ENCODE measurements at regions not wholly inside any gene's neighbourhood (a gene's known extent, or its start where the extent isn't known, plus 50 kb on each side); places are given as distances from the start of the nearest gene placed in this dataset.
"Not testable (repeated sequence)": the region's sequence is repeated elsewhere in the genome, so short reads cannot be mapped to it uniquely, and the experiment has no call there.

GRCh38 chr2:224114428-224114827 lies 75.3 kb upstream of the SERPINE2 start:
- intact Hi-C loops (cut with micrococcal nuclease) = no loop called here

DNA sequence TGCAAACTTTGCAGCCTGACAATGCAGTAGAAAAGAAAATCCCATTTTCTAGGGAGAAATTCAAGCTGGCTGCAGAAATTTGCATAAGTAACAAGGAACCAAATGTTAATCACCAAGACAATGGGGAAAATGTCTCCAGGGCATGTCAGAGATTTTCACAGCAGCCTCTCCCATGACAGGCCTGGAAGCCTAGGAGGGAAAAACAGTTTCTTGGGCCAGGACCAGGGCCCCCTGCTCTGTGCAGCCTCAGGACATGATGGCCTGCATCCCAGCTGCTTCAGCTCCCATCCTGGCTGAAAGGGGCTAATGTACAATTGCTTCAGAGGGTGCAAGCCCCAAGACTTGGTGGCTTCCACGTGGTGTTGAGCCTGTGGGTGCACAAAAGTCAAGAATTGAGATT lies 74.8 kb upstream of the SERPINE2 start:
- intact Hi-C loops (cut with micrococcal nuclease) = not testable (repeated sequence)

DNA sequence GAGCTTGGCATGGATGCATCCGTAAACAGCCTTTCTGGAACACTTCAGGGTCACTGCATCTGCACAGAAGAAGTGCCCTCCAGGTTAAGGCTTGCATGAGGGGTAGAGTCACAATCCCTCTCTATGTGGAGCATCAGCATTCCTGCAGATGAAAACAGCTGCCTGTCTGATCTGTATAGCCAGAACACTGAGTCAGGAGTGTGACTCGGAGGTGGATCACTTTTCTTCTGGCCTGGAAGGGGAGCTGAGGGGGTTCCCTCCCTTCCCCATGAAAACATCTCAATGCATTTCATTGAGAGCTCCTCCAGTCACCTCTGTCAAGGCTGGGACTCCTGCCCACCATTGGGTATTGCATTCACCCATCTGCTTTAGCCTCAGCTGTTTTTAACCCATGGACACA lies 72.5 kb upstream of the SERPINE2 start:
- intact Hi-C loops (cut with micrococcal nuclease) = no loop called here

GRCh38 chr2:224110811-224111210 lies 71.7 kb upstream of the SERPINE2 start:
- intact Hi-C loops (cut with micrococcal nuclease) = no loop called here

GRCh38 chr2:224109751-224110150 lies 70.7 kb upstream of the SERPINE2 start:
- intact Hi-C loops (cut with micrococcal nuclease) = no loop called here

DNA sequence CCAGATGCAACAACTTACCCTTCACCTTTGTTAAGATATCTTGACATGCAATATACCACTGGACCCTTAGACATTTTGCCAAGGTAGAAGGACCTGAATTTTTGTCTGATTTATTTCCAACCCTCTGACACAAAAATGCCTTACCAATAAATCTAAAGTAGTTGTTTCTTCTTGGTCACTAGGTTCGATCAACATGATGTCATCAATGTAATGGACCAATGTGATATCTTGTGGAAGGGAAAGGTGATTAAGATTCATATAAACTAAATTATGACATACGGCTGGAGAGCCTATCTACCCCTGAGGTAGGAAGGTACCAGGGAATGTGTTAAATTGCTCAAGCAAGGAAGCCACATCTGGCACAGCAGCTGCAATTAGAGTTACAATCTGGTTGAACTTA lies 67.7 kb upstream of the SERPINE2 start:
- intact Hi-C loops (cut with micrococcal nuclease) = no loop called here

DNA sequence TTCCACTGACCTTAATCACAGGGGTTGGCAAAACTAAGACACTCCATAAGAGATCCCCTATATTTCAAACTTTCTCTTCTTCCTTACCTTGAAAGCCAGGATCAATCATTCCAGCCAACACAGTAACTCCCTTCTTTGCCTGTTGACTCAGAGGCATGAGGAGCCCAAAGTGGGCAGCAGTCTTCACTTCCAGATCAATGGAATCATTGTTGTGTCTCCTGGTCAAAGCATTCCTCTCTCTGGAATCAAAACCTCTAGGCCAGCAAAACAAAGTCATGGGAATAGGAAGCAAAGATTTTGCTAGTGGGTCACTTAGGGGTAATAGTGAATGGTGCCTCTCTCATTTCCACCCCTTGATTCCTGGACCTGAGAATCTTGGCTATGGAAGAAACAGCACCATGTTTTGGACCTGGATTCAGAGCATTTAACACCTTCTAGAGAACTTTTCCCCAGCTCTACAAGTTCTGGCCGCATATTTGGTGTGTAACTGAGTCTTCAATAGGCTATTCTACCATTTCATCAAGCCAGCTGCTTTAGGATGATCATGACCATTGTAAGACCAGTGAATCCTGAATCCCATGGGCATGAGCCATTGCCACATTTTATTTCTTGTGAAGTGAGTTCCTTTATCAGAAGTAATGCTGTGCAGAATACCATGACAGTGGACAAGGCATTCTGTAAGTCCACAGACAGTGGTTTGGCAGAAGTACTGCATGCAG lies 65.7 kb upstream of the SERPINE2 start:
- intact Hi-C loops (cut with micrococcal nuclease) = no loop called here

DNA sequence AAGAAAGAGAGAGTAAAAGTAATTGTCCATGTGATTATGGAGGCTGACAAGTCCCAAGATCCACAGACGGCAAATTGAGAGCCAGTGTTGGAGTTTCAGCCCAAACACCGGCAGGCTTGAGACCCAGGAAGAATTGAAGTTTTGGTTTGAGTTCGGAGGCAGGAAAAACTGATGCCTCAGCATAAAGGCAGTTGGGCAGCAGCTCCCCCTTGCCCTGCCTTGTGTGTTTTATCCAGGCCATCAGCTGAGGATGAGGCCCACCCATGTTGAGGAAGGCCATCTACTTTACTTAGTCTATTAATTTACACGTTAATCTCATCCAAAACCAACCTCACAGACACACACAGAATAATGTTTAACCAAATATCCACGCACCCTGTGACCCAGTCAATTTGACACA lies 64.6 kb upstream of the SERPINE2 start:
- intact Hi-C loops (cut with micrococcal nuclease) = no loop called here

- intact Hi-C loops (cut with micrococcal nuclease) = no loop called here
Observed at GRCh38 chr2:224102991-224103390, 63.9 kb upstream of the SERPINE2 start.

GRCh38 chr2:224101820-224102630 lies 62.9 kb upstream of the SERPINE2 start:
- intact Hi-C loops (cut with micrococcal nuclease) = no loop called here

GRCh38 chr2:224099861-224100643 lies 61.0 kb upstream of the SERPINE2 start:
- intact Hi-C loops (cut with micrococcal nuclease) = no loop called here

GRCh38 chr2:224098481-224099230 lies 59.6 kb upstream of the SERPINE2 start:
- intact Hi-C loops (cut with micrococcal nuclease) = no loop called here

DNA sequence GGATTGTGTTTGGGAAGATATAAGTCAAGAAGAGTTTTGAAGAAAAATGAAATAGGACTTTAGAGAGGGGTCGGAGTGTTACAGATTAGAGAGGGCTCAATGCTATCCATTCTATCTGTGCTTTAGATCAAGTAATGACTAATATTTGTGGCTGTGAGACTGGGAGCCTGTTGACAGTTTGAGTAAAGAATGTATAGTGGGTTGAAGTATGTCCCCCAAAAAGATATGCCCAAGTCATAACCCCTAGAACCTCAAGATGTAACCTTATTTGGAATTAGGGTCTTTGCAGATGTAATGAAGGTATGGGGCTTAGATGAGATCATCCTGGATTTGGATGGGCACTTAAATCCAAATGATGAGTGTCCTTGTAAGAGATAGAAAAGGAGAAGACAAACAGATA lies 55.3 kb upstream of the SERPINE2 start:
- intact Hi-C loops (cut with micrococcal nuclease) = no loop called here

DNA sequence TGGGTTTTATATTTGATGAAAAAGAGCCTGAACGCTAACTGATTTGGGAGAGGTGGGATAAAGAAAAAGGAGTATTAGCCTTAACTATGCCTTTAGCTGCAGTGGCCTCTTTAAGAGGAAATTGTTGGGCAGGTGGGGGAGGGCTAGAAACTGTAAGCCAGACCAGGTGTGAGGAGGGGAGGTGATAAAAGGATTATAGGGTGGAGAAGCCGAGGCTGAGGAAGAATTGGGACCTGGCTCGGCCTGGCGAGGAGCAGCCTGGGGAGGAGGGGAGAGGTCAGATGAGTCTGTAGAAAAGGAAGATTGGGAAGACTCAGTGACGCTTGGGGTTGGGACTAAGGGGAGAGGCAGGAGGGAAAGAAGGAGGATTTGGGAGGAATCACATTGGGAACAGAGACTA lies 52.6 kb upstream of the SERPINE2 start:
- intact Hi-C loops (cut with micrococcal nuclease) = not testable (repeated sequence)

DNA sequence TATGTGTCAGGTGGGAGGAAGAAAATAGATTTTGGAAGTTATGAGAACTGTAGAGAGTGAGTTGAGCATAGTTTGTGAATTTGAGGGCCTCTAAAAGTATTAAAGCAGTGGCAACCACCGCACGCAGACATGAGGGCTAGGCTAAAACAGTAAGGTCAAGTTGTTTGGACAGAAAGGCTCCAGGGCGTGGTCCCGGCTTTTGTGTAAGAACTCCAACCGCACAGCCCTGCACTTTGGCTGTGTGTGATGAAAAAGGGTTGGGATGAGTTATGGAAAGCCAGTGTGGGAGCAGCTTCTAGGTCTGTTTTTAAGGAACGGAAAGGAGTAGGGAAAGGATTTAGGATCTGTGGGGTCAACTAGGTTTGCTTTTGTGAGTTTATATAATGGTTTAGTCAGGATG lies 50.5 kb upstream of the SERPINE2 start:
- intact Hi-C loops (cut with micrococcal nuclease) = not testable (repeated sequence)

All from T-helper 2 cell treated with Interferon-gamma antibody and Interleukin-4, amounts not matched to agents 100 ng/mL and 5 ng/mL, for 36 hours (primary cell).